ENCODE measurements at regions not wholly inside any gene's neighbourhood (a gene's known extent, or its start where the extent isn't known, plus 50 kb on each side); places are given as distances from the start of the nearest gene placed in this dataset.

DNA sequence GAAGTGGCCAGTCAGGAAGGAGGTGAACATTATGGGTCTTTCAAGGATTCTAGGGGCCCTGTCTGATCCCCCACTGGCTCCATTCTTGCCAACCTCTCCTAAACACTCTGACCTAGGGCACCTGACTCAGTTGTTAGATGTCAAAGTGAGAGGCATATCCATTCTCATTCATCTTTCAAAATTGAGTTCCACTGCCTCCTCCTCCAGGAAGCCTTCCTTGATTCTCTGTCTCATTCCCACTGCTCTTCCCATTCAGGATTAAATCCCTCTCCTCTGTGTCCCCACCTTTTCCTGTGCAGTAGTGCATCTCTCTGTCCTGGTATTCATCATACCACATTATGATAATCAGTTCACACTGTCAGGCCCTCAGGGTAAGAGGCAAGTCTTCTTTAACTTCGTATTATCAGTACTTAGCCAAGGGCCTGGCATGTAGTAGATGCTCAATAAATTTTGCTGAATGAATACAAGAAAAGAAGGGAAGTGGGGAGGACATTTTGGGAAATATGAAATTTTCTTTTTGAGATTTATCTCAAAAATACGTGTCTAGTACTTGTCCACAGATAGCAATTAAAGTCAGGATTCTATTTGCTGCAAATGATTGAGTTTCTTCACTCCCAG is 61.8 kb upstream of the ITPKB start:
- TF ChIP-seq, protein P1, sequence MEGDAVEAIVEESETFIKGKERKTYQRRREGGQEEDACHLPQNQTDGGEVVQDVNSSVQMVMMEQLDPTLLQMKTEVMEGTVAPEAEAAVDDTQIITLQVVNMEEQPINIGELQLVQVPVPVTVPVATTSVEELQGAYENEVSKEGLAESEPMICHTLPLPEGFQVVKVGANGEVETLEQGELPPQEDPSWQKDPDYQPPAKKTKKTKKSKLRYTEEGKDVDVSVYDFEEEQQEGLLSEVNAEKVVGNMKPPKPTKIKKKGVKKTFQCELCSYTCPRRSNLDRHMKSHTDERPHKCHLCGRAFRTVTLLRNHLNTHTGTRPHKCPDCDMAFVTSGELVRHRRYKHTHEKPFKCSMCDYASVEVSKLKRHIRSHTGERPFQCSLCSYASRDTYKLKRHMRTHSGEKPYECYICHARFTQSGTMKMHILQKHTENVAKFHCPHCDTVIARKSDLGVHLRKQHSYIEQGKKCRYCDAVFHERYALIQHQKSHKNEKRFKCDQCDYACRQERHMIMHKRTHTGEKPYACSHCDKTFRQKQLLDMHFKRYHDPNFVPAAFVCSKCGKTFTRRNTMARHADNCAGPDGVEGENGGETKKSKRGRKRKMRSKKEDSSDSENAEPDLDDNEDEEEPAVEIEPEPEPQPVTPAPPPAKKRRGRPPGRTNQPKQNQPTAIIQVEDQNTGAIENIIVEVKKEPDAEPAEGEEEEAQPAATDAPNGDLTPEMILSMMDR (IDR thresholded peaks at IDR 0.05), result no peak
- no peak for TF ChIP-seq POLR2A (IDR thresholded peaks at IDR 0.05)
